Activated T-cell treated with anti-CD3 and anti-CD28 coated beads, Interleukin-2, amount 50 U/mL, for 24 hours (primary cell): ENCODE measurements at regions not wholly inside any gene's neighbourhood (a gene's known extent, or its start where the extent isn't known, plus 50 kb on each side); places are given as distances from the start of the nearest gene placed in this dataset.

Experiments
- DNase-seq: peaks from one replicate; pipeline ENCODE4 v3.0.0-alpha.2; 2020
- H3K27ac Mint-ChIP-seq: 2 replicates; pipeline ENCODE4 v1.8.0; 2020; ENCODE audit warnings: mild to moderate bottlenecking, mixed read lengths
- H3K27me3 Mint-ChIP-seq: 2 replicates; pipeline ENCODE4 v1.8.0; 2020; ENCODE audit warnings: mixed read lengths
- H3K36me3 Mint-ChIP-seq: 2 replicates; pipeline ENCODE4 v1.8.0; 2020; ENCODE audit warnings: low read depth, mixed read lengths
- H3K4me1 Mint-ChIP-seq: 2 replicates; pipeline ENCODE4 v1.8.0; 2020; ENCODE audit warnings: low read depth, mixed read lengths
- H3K4me3 Mint-ChIP-seq: 2 replicates; pipeline ENCODE4 v1.8.0; 2020; ENCODE audit warnings: mild to moderate bottlenecking, moderate library complexity, mixed read lengths
- H3K9me3 Mint-ChIP-seq: 2 replicates; pipeline ENCODE4 v1.8.0; 2020; ENCODE audit warnings: mixed read lengths

DNA sequence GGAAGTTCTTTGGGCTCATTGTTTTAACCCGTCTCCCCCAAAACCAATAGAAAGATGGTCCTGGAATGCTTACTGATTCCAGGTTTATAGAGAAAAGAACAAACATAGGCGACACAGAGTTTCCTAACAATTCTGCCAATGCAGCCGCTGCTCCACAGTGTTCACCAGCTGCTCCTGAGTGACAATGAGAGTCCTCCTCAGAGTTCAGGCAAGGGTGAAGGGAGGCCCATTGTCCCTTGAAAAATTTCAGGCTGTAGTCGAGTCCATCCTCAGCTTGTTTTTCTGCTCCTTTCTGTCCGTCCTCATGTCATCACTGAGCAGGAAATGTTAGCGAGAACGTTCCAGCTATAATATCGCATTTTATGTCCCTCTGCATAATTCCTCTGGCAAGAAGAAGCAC, 537.6 kb downstream of the TCERG1L start:
- no peak overlapping the region for H3K27ac Mint-ChIP-seq
- no peaks in the 10 kb centered on the region for H3K9me3 Mint-ChIP-seq
- DNase-seq = no peak
- H3K27me3 Mint-ChIP-seq = no peaks in the 10 kb centered on the region
- H3K4me1 Mint-ChIP-seq = no peaks in the 10 kb centered on the region
- H3K4me3 Mint-ChIP-seq = no peak overlapping the region
- H3K36me3 Mint-ChIP-seq = no peaks in the 10 kb centered on the region

GRCh38 chr10:130774871-130775270, 536.6 kb downstream of the TCERG1L start:
- no peaks in the 10 kb centered on the region for H3K4me1 Mint-ChIP-seq

GRCh38 chr10:130775311-130775710, 536.2 kb downstream of the TCERG1L start:
- Mint-ChIP-seq H3K27me3 (no peaks in the 10 kb centered on the region), H3K4me3 (no peak overlapping the region)

More at GRCh38 chr10:130774871-130775270, 536.6 kb downstream of the TCERG1L start:
- Mint-ChIP-seq H3K27me3 (no peaks in the 10 kb centered on the region), H3K27ac (no peak overlapping the region), H3K36me3 (no peaks in the 10 kb centered on the region), H3K9me3 (no peaks in the 10 kb centered on the region), H3K4me3 (no peak overlapping the region)
- no peak for DNase-seq

GRCh38 chr10:130776724-130777123, 534.8 kb downstream of the TCERG1L start:
- Mint-ChIP-seq H3K9me3 (no peaks in the 10 kb centered on the region), H3K27me3 (no peaks in the 10 kb centered on the region), H3K4me1 (no peaks in the 10 kb centered on the region), H3K36me3 (no peaks in the 10 kb centered on the region), H3K27ac (no peak overlapping the region), H3K4me3 (no peak overlapping the region)
- DNase-seq = no peak

More at GRCh38 chr10:130775311-130775710, 536.2 kb downstream of the TCERG1L start:
- no peaks in the 10 kb centered on the region for H3K4me1 Mint-ChIP-seq
- H3K27ac Mint-ChIP-seq = no peak overlapping the region
- no peaks in the 10 kb centered on the region for H3K9me3 Mint-ChIP-seq
- DNase-seq = no peak
- no peaks in the 10 kb centered on the region for H3K36me3 Mint-ChIP-seq

DNA sequence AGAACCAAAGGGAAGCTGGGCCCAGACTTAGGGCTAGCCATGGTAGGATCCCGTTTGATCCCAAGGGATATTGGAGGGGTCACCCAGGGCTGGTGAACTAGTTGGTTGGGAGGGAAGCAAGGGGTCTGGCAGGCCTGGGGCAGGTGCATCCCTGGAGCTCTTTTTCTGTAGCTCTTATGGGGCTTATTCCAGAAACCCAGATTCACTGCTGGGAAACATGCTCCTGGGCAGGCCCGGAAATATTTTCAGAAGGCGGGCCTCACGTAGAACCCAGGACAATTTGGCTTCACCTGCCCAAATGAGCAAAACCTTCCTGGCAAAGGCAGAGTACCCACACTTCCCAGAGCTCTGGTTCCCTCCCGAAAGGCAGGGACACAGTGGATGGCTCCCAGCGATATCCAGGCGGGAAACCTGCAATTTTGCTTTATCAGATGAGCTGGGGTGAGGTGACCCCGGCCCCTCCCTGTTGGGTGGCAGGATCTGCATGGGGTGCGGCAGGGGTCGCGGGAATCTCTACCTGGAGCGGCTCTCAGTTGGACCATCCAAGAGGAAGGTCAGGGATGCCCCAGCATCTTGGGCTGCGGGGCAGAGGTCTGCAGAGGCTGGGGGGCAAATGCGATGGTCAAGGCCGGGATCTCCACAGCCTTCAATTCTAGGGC, 533.9 kb downstream of the TCERG1L start:
- Mint-ChIP-seq H3K36me3 (no peaks in the 10 kb centered on the region), H3K9me3 (no peaks in the 10 kb centered on the region), H3K4me1 (no peaks in the 10 kb centered on the region), H3K27ac (no peak overlapping the region), H3K27me3 (no peaks in the 10 kb centered on the region), H3K4me3 (no peak overlapping the region)
- no peak for DNase-seq

- Mint-ChIP-seq H3K4me3 (no peak overlapping the region), H3K27me3 (no peaks in the 10 kb centered on the region), H3K4me1 (no peaks in the 10 kb centered on the region), H3K36me3 (no peaks in the 10 kb centered on the region), H3K9me3 (no peaks in the 10 kb centered on the region), H3K27ac (no peak overlapping the region)
- DNase-seq = no peak
Observed at GRCh38 chr10:130778166-130778545, 533.4 kb downstream of the TCERG1L start.

GRCh38 chr10:130780763-130781162, 530.8 kb downstream of the TCERG1L start:
- Mint-ChIP-seq H3K36me3 (no peaks in the 10 kb centered on the region), H3K4me1 (no peaks in the 10 kb centered on the region), H3K4me3 (no peak overlapping the region), H3K27me3 (no peaks in the 10 kb centered on the region), H3K9me3 (no peaks in the 10 kb centered on the region), H3K27ac (no peak overlapping the region)
- DNase-seq = no peak

DNA sequence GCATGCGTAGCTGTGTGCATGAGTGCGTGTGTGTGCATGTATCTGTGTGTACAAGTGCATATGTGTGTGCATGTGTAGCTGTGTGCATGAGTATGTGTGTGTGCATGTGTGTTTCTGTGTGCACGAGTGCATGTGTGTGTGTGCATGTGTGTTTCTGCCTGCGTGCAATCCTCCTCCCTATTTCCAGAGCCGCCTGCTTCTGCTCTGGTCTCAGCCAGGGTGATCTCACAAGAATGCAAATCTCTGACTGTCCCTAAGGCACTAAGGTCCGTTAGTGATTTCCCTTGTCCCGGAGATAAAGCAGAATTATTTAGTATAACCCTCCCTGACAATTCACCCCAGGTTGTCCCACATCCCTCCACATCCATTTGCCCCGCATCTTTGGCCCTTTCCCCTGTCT, 530.3 kb downstream of the TCERG1L start:
- H3K27me3 Mint-ChIP-seq = no peaks in the 10 kb centered on the region
- no peaks in the 10 kb centered on the region for H3K36me3 Mint-ChIP-seq
- no peak for DNase-seq
- no peaks in the 10 kb centered on the region for H3K4me1 Mint-ChIP-seq
- no peaks in the 10 kb centered on the region for H3K9me3 Mint-ChIP-seq
- H3K4me3 Mint-ChIP-seq = no peak overlapping the region
- no peak overlapping the region for H3K27ac Mint-ChIP-seq

DNA sequence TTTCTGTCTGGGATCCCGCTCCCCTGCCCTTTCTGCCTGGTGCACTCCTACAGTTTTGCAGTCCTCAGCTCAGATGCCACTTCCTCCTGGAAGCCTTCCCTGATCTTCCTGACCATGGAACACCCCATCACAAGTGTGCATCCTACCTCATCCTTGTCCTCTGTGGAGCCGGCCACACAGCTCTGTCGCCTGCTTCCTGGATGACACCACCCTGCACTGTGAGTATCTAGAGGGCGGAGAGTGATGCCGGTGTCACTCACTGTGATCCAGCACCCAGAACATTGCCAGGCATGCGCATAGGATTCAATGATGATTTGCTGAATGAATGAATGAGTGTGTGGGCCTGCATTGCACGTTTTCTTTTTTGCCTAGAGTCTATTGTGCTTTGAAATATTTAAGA, 529.9 kb downstream of the TCERG1L start:
- no peaks in the 10 kb centered on the region for H3K36me3 Mint-ChIP-seq
- H3K4me3 Mint-ChIP-seq = no peak overlapping the region
- no peak overlapping the region for H3K27ac Mint-ChIP-seq
- no peaks in the 10 kb centered on the region for H3K27me3 Mint-ChIP-seq
- H3K4me1 Mint-ChIP-seq = no peaks in the 10 kb centered on the region
- no peak for DNase-seq
- no peaks in the 10 kb centered on the region for H3K9me3 Mint-ChIP-seq

DNA sequence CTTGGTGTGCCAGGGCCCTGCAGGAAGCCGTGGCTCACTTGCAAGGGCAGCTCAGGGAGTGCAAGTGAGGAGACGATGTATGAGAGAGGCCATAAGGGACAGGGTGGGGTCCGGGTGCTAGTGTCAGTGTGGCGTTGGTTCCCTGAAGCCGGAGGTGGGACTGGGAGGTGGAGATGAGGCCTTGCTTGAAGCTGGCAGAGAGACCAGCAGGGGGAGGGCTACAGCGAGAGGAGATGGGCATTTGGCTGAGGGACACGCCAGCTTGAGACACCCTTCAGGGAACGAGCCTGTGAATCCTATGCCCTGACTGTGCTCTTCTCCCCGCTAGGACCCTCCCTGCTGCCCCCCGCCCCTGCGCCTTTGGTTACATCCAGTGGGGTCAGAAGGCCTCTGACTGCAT, 529.1 kb downstream of the TCERG1L start:
- Mint-ChIP-seq H3K27me3 (no peaks in the 10 kb centered on the region), H3K4me1 (no peaks in the 10 kb centered on the region), H3K4me3 (no peak overlapping the region), H3K36me3 (no peaks in the 10 kb centered on the region), H3K27ac (no peak overlapping the region), H3K9me3 (no peaks in the 10 kb centered on the region)
- no peak for DNase-seq

DNA sequence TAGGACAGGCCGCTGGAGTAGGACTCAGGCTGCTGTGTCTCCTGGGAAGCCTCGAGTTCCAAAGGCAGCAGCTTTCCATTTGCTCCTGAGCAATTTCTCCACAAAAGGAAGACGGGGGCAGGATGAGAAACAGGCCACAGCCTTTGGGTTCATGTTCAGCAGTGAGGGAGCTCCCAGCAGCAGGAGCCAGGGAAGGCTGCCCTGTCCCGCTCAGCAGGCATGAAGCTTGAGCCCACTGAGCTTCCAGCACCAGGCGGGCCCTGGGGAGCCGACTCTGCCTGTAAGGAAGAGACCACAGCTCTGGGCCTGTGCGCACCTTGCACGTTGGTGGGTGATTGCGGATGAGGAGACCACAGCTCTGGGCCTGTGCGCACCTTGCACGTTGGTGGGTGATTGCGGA, 527.2 kb downstream of the TCERG1L start:
- Mint-ChIP-seq H3K4me1 (no peaks in the 10 kb centered on the region), H3K9me3 (no peaks in the 10 kb centered on the region), H3K36me3 (no peaks in the 10 kb centered on the region), H3K27me3 (no peaks in the 10 kb centered on the region), H3K27ac (no peak overlapping the region), H3K4me3 (no peak overlapping the region)
- DNase-seq = no peak

GRCh38 chr10:130786365-130786966, 525.1 kb downstream of the TCERG1L start:
- no peaks in the 10 kb centered on the region for H3K9me3 Mint-ChIP-seq
- no peaks in the 10 kb centered on the region for H3K27me3 Mint-ChIP-seq

GRCh38 chr10:130787243-130787642, 524.3 kb downstream of the TCERG1L start:
- no peaks in the 10 kb centered on the region for H3K9me3 Mint-ChIP-seq
- H3K4me3 Mint-ChIP-seq = no peak overlapping the region
- no peaks in the 10 kb centered on the region for H3K4me1 Mint-ChIP-seq
- no peak for DNase-seq
- H3K36me3 Mint-ChIP-seq = no peaks in the 10 kb centered on the region
- no peaks in the 10 kb centered on the region for H3K27me3 Mint-ChIP-seq
- no peak overlapping the region for H3K27ac Mint-ChIP-seq

More at GRCh38 chr10:130786365-130786966, 525.1 kb downstream of the TCERG1L start:
- Mint-ChIP-seq H3K36me3 (no peaks in the 10 kb centered on the region), H3K4me3 (no peak overlapping the region), H3K27ac (no peak overlapping the region), H3K4me1 (no peaks in the 10 kb centered on the region)
- DNase-seq = no peak

DNA sequence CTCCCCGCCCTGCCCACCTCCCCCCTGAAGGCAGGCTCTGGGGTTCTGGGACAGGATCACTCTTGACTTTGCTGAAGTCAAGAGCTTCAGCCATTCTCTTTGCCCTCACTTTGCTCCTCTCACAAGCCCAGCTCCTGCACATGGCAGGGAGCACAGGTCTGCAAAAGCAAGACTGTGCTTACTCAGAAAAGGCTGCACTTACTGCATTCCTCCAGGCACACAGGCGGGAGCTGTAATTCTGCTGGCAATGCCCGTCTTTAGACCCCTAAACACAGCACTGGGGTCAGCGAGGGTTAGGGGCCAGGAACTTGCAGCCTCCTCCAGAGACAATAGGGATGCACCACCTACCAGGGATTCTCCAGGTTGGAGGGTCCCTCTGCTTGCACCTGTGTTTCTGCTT, 523.7 kb downstream of the TCERG1L start:
- H3K27me3 Mint-ChIP-seq = no peaks in the 10 kb centered on the region
- H3K27ac Mint-ChIP-seq = no peak overlapping the region
- no peak for DNase-seq
- H3K36me3 Mint-ChIP-seq = no peaks in the 10 kb centered on the region
- H3K4me1 Mint-ChIP-seq = no peaks in the 10 kb centered on the region
- H3K4me3 Mint-ChIP-seq = no peak overlapping the region
- H3K9me3 Mint-ChIP-seq = peaks cover 1% of the 10 kb centered on the region

GRCh38 chr10:130790339-130790738, 521.2 kb downstream of the TCERG1L start:
- Mint-ChIP-seq H3K27me3 (no peaks in the 10 kb centered on the region), H3K36me3 (no peaks in the 10 kb centered on the region), H3K4me1 (no peaks in the 10 kb centered on the region), H3K4me3 (no peak overlapping the region), H3K9me3 (peaks cover 2% of the 10 kb centered on the region), H3K27ac (no peak overlapping the region)
- no peak for DNase-seq
